HEK293T (cell line): ENCODE measurements at regions not wholly inside any gene's neighbourhood (a gene's known extent, or its start where the extent isn't known, plus 50 kb on each side); places are given as distances from the start of the nearest gene placed in this dataset.

Source experiments
- BHLHE40 ChIP-seq: fragments of 450-650 bp; IDR thresholded peaks from 2 replicates; pipeline ENCODE4 v1.6.1; 2016; ENCODE audit warnings: mild to moderate bottlenecking, moderate library complexity, borderline replicate concordance
- ELF4 ChIP-seq: fragments of 450-650 bp; IDR thresholded peaks from 2 replicates; pipeline ENCODE4 v1.6.1; 2017; ENCODE audit warnings: antibody characterized with exemption
- FOXA1 ChIP-seq: fragments of 450-650 bp; IDR thresholded peaks from 2 replicates; pipeline ENCODE4 v1.6.1; 2016; ENCODE audit warnings: mild to moderate bottlenecking
- SP1 ChIP-seq: fragments of 450-650 bp; IDR thresholded peaks from 2 replicates; pipeline ENCODE4 v1.6.1; 2017
- TARDBP ChIP-seq: fragments of 450-650 bp; IDR thresholded peaks from 2 replicates; pipeline ENCODE4 v1.6.1; 2016

GRCh38 chr3:77945320-77945719 is 905.4 kb downstream of the ROBO2 start:
- TF ChIP-seq SP1 (no peak), ELF4 (no peak), FOXA1 (no peak), TARDBP (no peak), BHLHE40 (no peak)
